ENCODE measurements at regions not wholly inside any gene's neighbourhood (a gene's known extent, or its start where the extent isn't known, plus 50 kb on each side); places are given as distances from the start of the nearest gene placed in this dataset.

DNA sequence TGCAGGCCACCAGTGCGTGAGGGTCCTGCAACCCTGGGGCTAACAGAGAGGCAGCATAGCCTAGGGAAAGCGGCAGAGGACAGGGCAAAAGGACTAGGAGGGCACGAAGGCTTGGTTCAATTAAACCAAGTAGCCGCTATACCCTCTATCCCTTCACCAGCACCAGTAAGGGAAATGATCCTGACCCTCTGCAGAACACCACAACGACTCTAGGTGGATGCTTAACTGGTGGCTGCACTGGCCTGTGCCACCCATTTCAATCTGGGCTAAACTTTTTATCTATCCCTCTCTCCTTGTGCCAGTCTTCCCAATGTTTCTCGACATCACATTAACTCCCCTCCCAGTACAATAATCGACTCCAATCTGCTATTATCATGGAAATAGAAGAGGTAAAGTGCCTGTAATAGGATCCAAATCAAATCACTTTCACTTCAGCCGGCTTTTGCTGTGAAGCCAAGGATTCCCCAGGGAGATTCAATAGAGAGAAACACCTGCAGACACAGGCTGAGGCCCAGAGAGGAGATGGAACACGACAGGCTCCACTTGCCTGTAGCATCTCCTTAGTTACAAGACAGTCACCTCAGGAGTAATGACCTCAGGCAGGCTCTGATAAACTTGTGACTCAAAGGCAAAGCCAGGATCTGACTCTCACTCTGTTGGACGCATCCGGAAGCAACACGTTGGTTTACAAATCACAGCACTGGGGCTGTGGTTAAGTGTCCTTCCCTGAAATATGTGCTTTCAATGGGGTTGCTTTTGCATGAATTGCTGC lies 791.6 kb upstream of the ARRDC4 start:
- H3K4me3 ChIP-seq (ENCODE audit: low read depth, poor library complexity, severe bottlenecking): no peak overlapping the region
- WGBS, 2 donors: 66 to 72% methylated on average over 12 of the region's 12 CpGs
- TF ChIP-seq POLR2A (IDR thresholded peaks at IDR 0.05): no peak
- TF ChIP-seq, protein P1, sequence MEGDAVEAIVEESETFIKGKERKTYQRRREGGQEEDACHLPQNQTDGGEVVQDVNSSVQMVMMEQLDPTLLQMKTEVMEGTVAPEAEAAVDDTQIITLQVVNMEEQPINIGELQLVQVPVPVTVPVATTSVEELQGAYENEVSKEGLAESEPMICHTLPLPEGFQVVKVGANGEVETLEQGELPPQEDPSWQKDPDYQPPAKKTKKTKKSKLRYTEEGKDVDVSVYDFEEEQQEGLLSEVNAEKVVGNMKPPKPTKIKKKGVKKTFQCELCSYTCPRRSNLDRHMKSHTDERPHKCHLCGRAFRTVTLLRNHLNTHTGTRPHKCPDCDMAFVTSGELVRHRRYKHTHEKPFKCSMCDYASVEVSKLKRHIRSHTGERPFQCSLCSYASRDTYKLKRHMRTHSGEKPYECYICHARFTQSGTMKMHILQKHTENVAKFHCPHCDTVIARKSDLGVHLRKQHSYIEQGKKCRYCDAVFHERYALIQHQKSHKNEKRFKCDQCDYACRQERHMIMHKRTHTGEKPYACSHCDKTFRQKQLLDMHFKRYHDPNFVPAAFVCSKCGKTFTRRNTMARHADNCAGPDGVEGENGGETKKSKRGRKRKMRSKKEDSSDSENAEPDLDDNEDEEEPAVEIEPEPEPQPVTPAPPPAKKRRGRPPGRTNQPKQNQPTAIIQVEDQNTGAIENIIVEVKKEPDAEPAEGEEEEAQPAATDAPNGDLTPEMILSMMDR (IDR thresholded peaks at IDR 0.05): no peak

DNA sequence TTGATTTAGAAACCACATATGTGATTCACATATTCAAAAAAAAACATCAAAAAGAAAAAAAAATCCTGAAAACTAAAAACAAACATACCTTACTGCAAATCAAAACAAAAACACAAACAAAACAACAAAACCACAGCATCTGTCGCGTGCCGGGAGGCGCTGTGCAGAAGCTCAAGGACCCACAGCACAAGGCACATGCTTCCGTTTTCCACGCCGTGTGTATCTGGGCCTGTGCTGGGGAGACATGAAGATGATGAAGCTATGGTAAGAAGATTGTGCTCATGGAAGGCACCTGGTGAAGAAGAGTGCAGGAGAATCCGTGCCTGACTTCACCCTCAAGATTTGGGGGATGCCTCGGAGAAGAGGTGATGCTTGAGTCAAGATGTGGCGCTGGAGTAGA lies 788.9 kb upstream of the ARRDC4 start:
- WGBS, 2 donors: 94 to 95% methylated on average over 10 of the region's 10 CpGs
- no peak overlapping the region for H3K4me3 ChIP-seq (ENCODE audit: low read depth, poor library complexity, severe bottlenecking)
- intact Hi-C loops (cut with DNase I; ENCODE audit: low total_unique reads): no loop called here
- no peak for DNase-seq (ENCODE audit: low spot score in 2 of 2)
- TF ChIP-seq, protein P1 (IDR thresholded peaks at IDR 0.05): no peak
- TF ChIP-seq POLR2A (IDR thresholded peaks at IDR 0.05): no peak

More for the DNA sequence above, 791.6 kb upstream of the ARRDC4 start:
- no peak for DNase-seq (ENCODE audit: low spot score in 2 of 2)
- intact Hi-C loops (cut with DNase I; ENCODE audit: low total_unique reads): no loop called here

DNA sequence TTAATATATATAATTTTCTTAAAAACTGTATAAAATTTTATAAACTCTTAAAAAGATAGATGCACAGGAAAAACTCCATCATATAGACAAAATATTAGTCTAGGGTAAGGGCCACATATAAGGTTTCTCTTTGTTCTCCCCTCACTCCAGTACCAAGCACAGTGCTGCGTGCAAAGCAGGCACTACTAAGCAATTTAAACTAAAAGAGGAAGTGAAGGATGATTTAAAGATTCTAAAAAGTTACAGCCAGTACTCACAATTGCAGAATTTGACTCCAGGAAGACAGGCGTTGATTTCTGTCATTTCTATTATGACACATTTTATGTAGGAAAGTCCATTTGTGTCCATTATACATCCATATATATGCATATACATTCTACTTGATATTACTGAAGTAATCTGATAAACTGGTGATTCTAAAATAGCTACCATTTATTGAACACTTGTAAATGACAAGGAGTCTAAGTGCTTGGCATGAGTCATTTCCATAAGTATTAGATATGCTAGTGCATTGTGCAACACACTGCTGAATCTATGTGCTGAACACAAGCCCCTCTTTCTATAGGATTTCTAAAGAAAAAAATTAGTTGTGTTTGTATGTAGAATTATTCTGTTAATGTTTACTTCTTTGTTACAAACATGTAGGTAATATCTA lies 785.5 kb upstream of the ARRDC4 start:
- H3K4me3 ChIP-seq (ENCODE audit: low read depth, poor library complexity, severe bottlenecking): no peak overlapping the region
- TF ChIP-seq, protein P1 (IDR thresholded peaks at IDR 0.05): no peak
- TF ChIP-seq POLR2A (IDR thresholded peaks at IDR 0.05): no peak
- 78% methylated on average over 2 of the region's 2 CpGs for WGBS, 2 donors
- intact Hi-C loops (cut with DNase I; ENCODE audit: low total_unique reads): no loop called here
- DNase-seq (ENCODE audit: low spot score in 2 of 2): no peak

DNA sequence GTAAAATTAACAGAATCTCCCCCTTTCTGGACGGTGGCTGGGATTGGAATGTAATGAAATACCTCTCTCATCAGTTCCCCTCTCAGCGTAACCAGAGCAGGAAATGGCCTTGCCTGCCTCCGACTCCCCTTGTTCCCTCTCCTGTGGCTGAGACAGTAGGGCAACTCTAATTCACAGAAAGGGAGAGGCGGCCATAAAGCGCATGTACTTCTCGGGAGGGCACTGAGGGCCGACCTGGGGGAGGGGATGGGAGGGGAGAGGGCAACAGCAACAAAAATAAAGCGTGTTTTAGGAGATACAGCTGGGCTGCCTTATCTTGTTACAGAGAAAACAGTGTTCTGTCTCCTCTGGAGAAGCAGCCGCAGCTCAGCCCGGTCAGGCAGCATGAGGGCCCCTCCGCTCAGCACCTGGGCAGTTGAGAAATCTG lies 783.3 kb upstream of the ARRDC4 start:
- 34 to 37% methylated on average over 11 of the region's 11 CpGs for WGBS, 2 donors
- intact Hi-C loops (cut with DNase I; ENCODE audit: low total_unique reads): no loop called here
- no peak for DNase-seq (ENCODE audit: low spot score in 2 of 2)
- H3K4me3 ChIP-seq (ENCODE audit: low read depth, poor library complexity, severe bottlenecking): no peak overlapping the region
- TF ChIP-seq POLR2A (IDR thresholded peaks at IDR 0.05): no peak
- TF ChIP-seq, protein P1 (IDR thresholded peaks at IDR 0.05): no peak

DNA sequence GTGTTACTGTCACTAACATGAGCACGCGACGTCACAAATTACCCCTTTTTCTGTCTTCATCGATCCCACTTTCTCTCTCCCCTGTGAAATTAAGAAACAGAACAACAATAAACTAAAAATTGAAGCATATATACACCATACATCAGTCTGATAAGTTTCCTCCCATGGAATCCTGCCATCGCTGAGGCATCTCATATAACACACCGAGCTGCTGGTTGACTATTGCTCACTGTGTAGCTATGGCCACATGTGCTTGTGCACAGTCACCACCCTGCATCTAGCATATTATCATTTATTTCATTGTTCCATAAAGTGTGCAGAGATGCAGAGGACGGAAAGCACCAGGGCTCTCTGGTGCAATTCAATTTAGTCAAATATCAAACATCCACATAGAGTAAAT lies 777.9 kb upstream of the ARRDC4 start:
- intact Hi-C loops (cut with DNase I; ENCODE audit: low total_unique reads): no loop called here
- DNase-seq (ENCODE audit: low spot score in 2 of 2): no peak
- TF ChIP-seq POLR2A (IDR thresholded peaks at IDR 0.05): no peak
- TF ChIP-seq, protein P1 (IDR thresholded peaks at IDR 0.05): no peak
- H3K4me3 ChIP-seq (ENCODE audit: low read depth, poor library complexity, severe bottlenecking): no peak overlapping the region
- 91% methylated on average over 7 of the region's 7 CpGs for WGBS, 2 donors
